Right lobe of liver (tissue), 6 donors: ENCODE measurements at regions not wholly inside any gene's neighbourhood (a gene's known extent, or its start where the extent isn't known, plus 50 kb on each side); places are given as distances from the start of the nearest gene placed in this dataset.

ENCODE experiments used
- ATAC-seq, 4 donors: fragments of 200-7000 bp; cut with Tn5 transposase; one replicate each; pipeline ENCODE4 v1.9.1; 2020; ENCODE audit warnings: mild to moderate bottlenecking in 4 of 4, moderate library complexity in 4 of 4
- DNase-seq, 3 donors: peaks; one replicate each; pipeline ENCODE4 v3.0.0-alpha.2; 2020
- H3K27ac ChIP-seq, 3 donors: fragments of 200-600 bp; one replicate each; pipeline ENCODE4 v1.8.0; 2022
- H3K27me3 ChIP-seq, 2 donors: fragments of 200-600 bp; one replicate each; pipeline ENCODE4 v1.8.0; 2022
- H3K36me3 ChIP-seq, 4 donors: fragments of 200-600 bp; sonication (generic) in 1 of 4; one replicate each; pipeline versions ENCODE4 v1.5.1 to v1.8.0; 2017 to 2022; ENCODE audit warnings: control low read depth in 1 of 4
- H3K4me1 ChIP-seq, 4 donors: fragments of 200-600 bp; sonication (generic) in 1 of 4; one replicate each; pipeline versions ENCODE4 v1.5.1 to v1.8.0; 2017 to 2022; ENCODE audit warnings: control low read depth in 1 of 4
- H3K4me3 ChIP-seq, 3 donors: fragments of 200-600 bp; one replicate each; pipeline ENCODE4 v1.8.0; 2022
- H3K9me3 ChIP-seq, 4 donors: fragments of 200-600 bp; sonication (generic) in 1 of 4; one replicate each; pipeline versions ENCODE4 v1.5.1 to v1.8.0; 2017 to 2022; ENCODE audit warnings: control low read depth in 1 of 4
- CTCF ChIP-seq, 4 donors: fragments of 200-600 bp in 3 of 4; fragments of 450-650 bp in 1 of 4; IDR thresholded peaks; one replicate each; pipeline versions ENCODE4 v1.5.1 to v1.8.0; 2016 to 2022; ENCODE audit warnings: antibody characterized with exemption in 4 of 4, mild to moderate bottlenecking in 2 of 4
- POLR2A ChIP-seq: fragments of 450-650 bp; IDR thresholded peaks from one replicate; pipeline ENCODE4 v1.6.1; 2017; ENCODE audit warnings: antibody characterized with exemption, mild to moderate bottlenecking
- WGBS: methylation state at CpG from one replicate; pipeline ENCODE4 v1.1.6; 2018; ENCODE audit warnings: low coverage, low lambda C conversion rate; ENCODE audit not compliant: insufficient coverage; ENCODE audit errors: missing lambda C conversion rate; 5-methylcytosine and 5-hydroxymethylcytosine counted together
- intact Hi-C, 2 donors: fragments of 100-400 bp; cut with DNase I; formaldehyde crosslinking; loops; one replicate each; pipeline versions ENCODE4 v1.11.2 to v1.14.1; 2022
- donor health status: DM: no; HTN: yes; CAD: no.
- donor health status: DM: no; HTN: no; CAD: no.
- donor health status: DM: no; HTN: no; CAD: no.
- donor health status: DM: no; HTN: yes; CAD: no.
- donor health status: DM: no; HTN: yes; CAD: no.

- DNase-seq = no peak
- H3K4me1 ChIP-seq = no peaks in the 10 kb centered on the region
- no peaks in the 10 kb centered on the region for H3K9me3 ChIP-seq
- H3K4me3 ChIP-seq = no peak overlapping the region
- intact Hi-C loops = no loop called here
- H3K36me3 ChIP-seq = no peaks in the 10 kb centered on the region
- no peak for TF ChIP-seq CTCF (IDR thresholded peaks at IDR 0.05)
- no peak for TF ChIP-seq POLR2A
- no peaks in the 10 kb centered on the region for H3K27me3 ChIP-seq
- no peak for ATAC-seq
- 37% methylated on average over 3 of the region's 3 CpGs for whole genome bisulfite sequencing
- no peak overlapping the region for H3K27ac ChIP-seq
Observed at GRCh38 chr10:10313149-10313835, 704.4 kb upstream of the CELF2 start.

- H3K27me3 ChIP-seq = no peaks in the 10 kb centered on the region
- TF ChIP-seq CTCF (IDR thresholded peaks at IDR 0.05) (no peak), POLR2A (no peak)
- H3K9me3 ChIP-seq = no peaks in the 10 kb centered on the region
- no peaks in the 10 kb centered on the region for H3K36me3 ChIP-seq
- WGBS = 57% methylated on average over 2 of the region's 2 CpGs
- no peak for ATAC-seq
- H3K27ac ChIP-seq = no peak overlapping the region
- H3K4me1 ChIP-seq = no peaks in the 10 kb centered on the region
- intact Hi-C loops = no loop called here
- DNase-seq = no peak
- no peak overlapping the region for H3K4me3 ChIP-seq
Observed at GRCh38 chr10:10314626-10315025, 703.0 kb upstream of the CELF2 start.

- TF ChIP-seq CTCF (IDR thresholded peaks at IDR 0.05) = no peak
- TF ChIP-seq POLR2A = no peak
Observed at GRCh38 chr10:10315989-10316388, 701.7 kb upstream of the CELF2 start.

GRCh38 chr10:10317151-10317550, 700.5 kb upstream of the CELF2 start:
- Histone ChIP-seq H3K27me3 (no peaks in the 10 kb centered on the region), H3K9me3 (no peaks in the 10 kb centered on the region), H3K4me1 (no peaks in the 10 kb centered on the region), H3K4me3 (no peak overlapping the region), H3K36me3 (no peaks in the 10 kb centered on the region), H3K27ac (no peak overlapping the region)
- WGBS = 60% methylated on average over 1 of the region's 1 CpG
- ATAC-seq (no peak), DNase-seq (no peak)
- no peak for TF ChIP-seq POLR2A
- TF ChIP-seq CTCF (IDR thresholded peaks at IDR 0.05) = no peak
- intact Hi-C loops = no loop called here

More at GRCh38 chr10:10315989-10316388, 701.7 kb upstream of the CELF2 start:
- Histone ChIP-seq H3K4me3 (no peak overlapping the region), H3K9me3 (no peaks in the 10 kb centered on the region), H3K27me3 (no peaks in the 10 kb centered on the region), H3K36me3 (no peaks in the 10 kb centered on the region), H3K4me1 (no peaks in the 10 kb centered on the region), H3K27ac (no peak overlapping the region)
- intact Hi-C loops = no loop called here
- DNase-seq (no peak), ATAC-seq (no peak)
- WGBS = 46% methylated on average over 1 of the region's 1 CpG
